Memory B cell (primary cell): ENCODE measurements at regions not wholly inside any gene's neighbourhood (a gene's known extent, or its start where the extent isn't known, plus 50 kb on each side); places are given as distances from the start of the nearest gene placed in this dataset.
"Not testable (repeated sequence)": the region's sequence is repeated elsewhere in the genome, so short reads cannot be mapped to it uniquely, and the experiment has no call there.

Source experiments
- ATAC-seq: fragments of 150-1000 bp; cut with Tn5 transposase; 2 replicates; pipeline ENCODE4 v1.10.0; 2021; ENCODE audit warnings: low read depth, mild to moderate bottlenecking, moderate library complexity
- DNase-seq, 2 donors: peaks; one replicate each; pipeline ENCODE4 v3.0.0; 2022; ENCODE audit warnings: low spot score in 2 of 2
- H3K27ac Mint-ChIP-seq: one replicate; pipeline ENCODE4 v1.8.0; 2022; ENCODE audit warnings: mild to moderate bottlenecking, moderate library complexity, mixed read lengths
- H3K27me3 Mint-ChIP-seq: one replicate; pipeline ENCODE4 v1.8.0; 2022; ENCODE audit warnings: mixed read lengths
- H3K36me3 Mint-ChIP-seq: one replicate; pipeline ENCODE4 v1.8.0; 2022; ENCODE audit warnings: mild to moderate bottlenecking, mixed read lengths
- H3K4me1 Mint-ChIP-seq: one replicate; pipeline ENCODE4 v1.8.0; 2022; ENCODE audit warnings: mixed read lengths
- H3K4me3 Mint-ChIP-seq: one replicate; pipeline ENCODE4 v1.8.0; 2022; ENCODE audit warnings: mild to moderate bottlenecking, moderate library complexity, mixed read lengths
- H3K9me3 Mint-ChIP-seq: one replicate; pipeline ENCODE4 v1.8.0; 2022; ENCODE audit warnings: mixed read lengths

GRCh38 chr6:67722861-67723261, 912.2 kb upstream of the ADGRB3 start:
- ATAC-seq (no peak), DNase-seq (no peak)
- H3K36me3 Mint-ChIP-seq = no peaks in the 10 kb centered on the region
- peaks cover 4% of the 10 kb centered on the region for H3K9me3 Mint-ChIP-seq
- H3K4me3 Mint-ChIP-seq = no peak overlapping the region
- H3K27me3 Mint-ChIP-seq = no peaks in the 10 kb centered on the region
- no peak overlapping the region for H3K27ac Mint-ChIP-seq
- H3K4me1 Mint-ChIP-seq = no peaks in the 10 kb centered on the region

- peaks cover 3% of the 10 kb centered on the region for H3K9me3 Mint-ChIP-seq
- H3K4me1 Mint-ChIP-seq = no peaks in the 10 kb centered on the region
- DNase-seq (no peak), ATAC-seq (no peak)
- no peaks in the 10 kb centered on the region for H3K36me3 Mint-ChIP-seq
- H3K4me3 Mint-ChIP-seq = no peak overlapping the region
- H3K27ac Mint-ChIP-seq = no peak overlapping the region
- no peaks in the 10 kb centered on the region for H3K27me3 Mint-ChIP-seq
Observed at GRCh38 chr6:67717281-67717680, 917.8 kb upstream of the ADGRB3 start.

GRCh38 chr6:67706388-67706787, 928.7 kb upstream of the ADGRB3 start:
- no peak for ATAC-seq
- DNase-seq = no peak
- no peaks in the 10 kb centered on the region for H3K4me1 Mint-ChIP-seq
- H3K9me3 Mint-ChIP-seq = peaks cover 12% of the 10 kb centered on the region
- no peak overlapping the region for H3K4me3 Mint-ChIP-seq
- H3K27ac Mint-ChIP-seq = no peak overlapping the region
- no peaks in the 10 kb centered on the region for H3K27me3 Mint-ChIP-seq
- no peaks in the 10 kb centered on the region for H3K36me3 Mint-ChIP-seq

GRCh38 chr6:67698534-67698933, 936.5 kb upstream of the ADGRB3 start:
- no peaks in the 10 kb centered on the region for H3K27me3 Mint-ChIP-seq
- no peak overlapping the region for H3K4me3 Mint-ChIP-seq
- H3K9me3 Mint-ChIP-seq = peaks cover 2% of the 10 kb centered on the region
- ATAC-seq = no peak
- DNase-seq = no peak
- no peaks in the 10 kb centered on the region for H3K36me3 Mint-ChIP-seq
- H3K27ac Mint-ChIP-seq = no peak overlapping the region
- H3K4me1 Mint-ChIP-seq = no peaks in the 10 kb centered on the region

GRCh38 chr6:67694127-67694526, 941.0 kb upstream of the ADGRB3 start:
- Mint-ChIP-seq H3K4me1 (no peaks in the 10 kb centered on the region), H3K4me3 (no peak overlapping the region), H3K9me3 (peaks cover 2% of the 10 kb centered on the region), H3K36me3 (no peaks in the 10 kb centered on the region), H3K27me3 (no peaks in the 10 kb centered on the region), H3K27ac (no peak overlapping the region)
- ATAC-seq (no peak), DNase-seq (no peak)

GRCh38 chr6:67689329-67689728, 945.8 kb upstream of the ADGRB3 start:
- no peaks in the 10 kb centered on the region for H3K27me3 Mint-ChIP-seq
- ATAC-seq (no peak), DNase-seq (no peak)
- no peaks in the 10 kb centered on the region for H3K4me1 Mint-ChIP-seq
- H3K27ac Mint-ChIP-seq = no peak overlapping the region
- H3K4me3 Mint-ChIP-seq = no peak overlapping the region
- H3K9me3 Mint-ChIP-seq = no peaks in the 10 kb centered on the region
- no peaks in the 10 kb centered on the region for H3K36me3 Mint-ChIP-seq

GRCh38 chr6:67687396-67687795, 947.7 kb upstream of the ADGRB3 start:
- Mint-ChIP-seq H3K4me1 (no peaks in the 10 kb centered on the region), H3K4me3 (no peak overlapping the region), H3K36me3 (no peaks in the 10 kb centered on the region), H3K27ac (no peak overlapping the region), H3K9me3 (no peaks in the 10 kb centered on the region), H3K27me3 (no peaks in the 10 kb centered on the region)
- DNase-seq (no peak), ATAC-seq (no peak)

GRCh38 chr6:67686225-67686624, 948.9 kb upstream of the ADGRB3 start:
- ATAC-seq, H3K36me3 Mint-ChIP-seq, H3K27ac Mint-ChIP-seq: not testable (repeated sequence)

GRCh38 chr6:67683960-67684359, 951.1 kb upstream of the ADGRB3 start:
- Mint-ChIP-seq H3K4me3 (no peak overlapping the region), H3K9me3 (no peaks in the 10 kb centered on the region), H3K27me3 (no peaks in the 10 kb centered on the region), H3K36me3 (no peaks in the 10 kb centered on the region), H3K27ac (no peak overlapping the region), H3K4me1 (no peaks in the 10 kb centered on the region)
- DNase-seq (no peak), ATAC-seq (no peak)

More at GRCh38 chr6:67686225-67686624, 948.9 kb upstream of the ADGRB3 start:
- H3K4me3 Mint-ChIP-seq, H3K4me1 Mint-ChIP-seq, H3K9me3 Mint-ChIP-seq, DNase-seq, H3K27me3 Mint-ChIP-seq: not testable (repeated sequence)

GRCh38 chr6:67680297-67680932, 954.7 kb upstream of the ADGRB3 start:
- Mint-ChIP-seq H3K27me3 (no peaks in the 10 kb centered on the region), H3K9me3 (no peaks in the 10 kb centered on the region), H3K4me3 (no peak overlapping the region), H3K36me3 (no peaks in the 10 kb centered on the region), H3K4me1 (no peaks in the 10 kb centered on the region), H3K27ac (no peak overlapping the region)
- ATAC-seq = no peak
- no peak for DNase-seq

GRCh38 chr6:67679566-67680296, 955.4 kb upstream of the ADGRB3 start:
- Mint-ChIP-seq H3K36me3 (no peaks in the 10 kb centered on the region), H3K27me3 (no peaks in the 10 kb centered on the region), H3K4me1 (no peaks in the 10 kb centered on the region), H3K9me3 (no peaks in the 10 kb centered on the region), H3K4me3 (no peak overlapping the region), H3K27ac (no peak overlapping the region)
- ATAC-seq (no peak), DNase-seq (no peak)

- Mint-ChIP-seq H3K36me3 (no peaks in the 10 kb centered on the region), H3K9me3 (no peaks in the 10 kb centered on the region), H3K4me1 (no peaks in the 10 kb centered on the region), H3K27ac (no peak overlapping the region), H3K27me3 (no peaks in the 10 kb centered on the region), H3K4me3 (no peak overlapping the region)
- no peak for ATAC-seq
- no peak for DNase-seq
Observed at GRCh38 chr6:67676892-67677291, 958.2 kb upstream of the ADGRB3 start.

GRCh38 chr6:67667637-67668422, 967.3 kb upstream of the ADGRB3 start:
- no peak for DNase-seq
- Mint-ChIP-seq H3K27me3 (no peaks in the 10 kb centered on the region), H3K4me1 (no peaks in the 10 kb centered on the region), H3K27ac (no peak overlapping the region), H3K9me3 (no peaks in the 10 kb centered on the region), H3K4me3 (no peak overlapping the region), H3K36me3 (no peaks in the 10 kb centered on the region)
- ATAC-seq = no peak

- H3K9me3 Mint-ChIP-seq = no peaks in the 10 kb centered on the region
- H3K27ac Mint-ChIP-seq = no peak overlapping the region
- H3K4me3 Mint-ChIP-seq = no peak overlapping the region
- H3K4me1 Mint-ChIP-seq = no peaks in the 10 kb centered on the region
- ATAC-seq (no peak), DNase-seq (no peak)
- H3K27me3 Mint-ChIP-seq = no peaks in the 10 kb centered on the region
- H3K36me3 Mint-ChIP-seq = no peaks in the 10 kb centered on the region
Observed at GRCh38 chr6:67666177-67666964, 968.7 kb upstream of the ADGRB3 start.
